HL-60 (cell line): ENCODE measurements at regions not wholly inside any gene's neighbourhood (a gene's known extent, or its start where the extent isn't known, plus 50 kb on each side); places are given as distances from the start of the nearest gene placed in this dataset.

Experiments used
- DNase-seq, 2 experiments: peaks; one replicate each; pipeline ENCODE4 v3.0.0-alpha.2; 2010 to 2020; ENCODE audit warnings: low read depth in 1 of 2, low spot score in 1 of 2
- H3K27ac ChIP-seq: fragments of 250-450 bp; sonication (Bioruptor Pico); replicated peaks from 2 replicates; pipeline ENCODE4 v1.5.1; 2020; ENCODE audit warnings: mild to moderate bottlenecking, moderate library complexity
- H3K27me3 ChIP-seq: fragments of 250-450 bp; sonication (Bioruptor Pico); 2 replicates; pipeline ENCODE4 v1.5.1; 2021; ENCODE audit warnings: mild to moderate bottlenecking, moderate library complexity; ENCODE audit not compliant: insufficient read depth, poor library complexity, severe bottlenecking
- H3K4me3 ChIP-seq: replicated peaks from 2 replicates; pipeline ENCODE4 v1.5.1; 2011; ENCODE audit warnings: mild to moderate bottlenecking, control low read depth, low read length; ENCODE audit not compliant: insufficient read depth
- CTCF ChIP-seq: IDR thresholded peaks from one replicate; pipeline ENCODE4 v1.5.1; 2011; ENCODE audit warnings: low read length, control low read depth, inconsistent platforms; ENCODE audit not compliant: insufficient read depth
- GABPA ChIP-seq: IDR thresholded peaks from 2 replicates; pipeline ENCODE4 v1.6.1; 2012; ENCODE audit warnings: low read depth
- POLR2AphosphoS5 ChIP-seq: IDR thresholded peaks from 2 replicates; pipeline ENCODE4 v1.6.1; 2012; ENCODE audit warnings: low read depth
- REST ChIP-seq: IDR thresholded peaks from 2 replicates; pipeline ENCODE4 v1.6.1; 2012; ENCODE audit warnings: low read depth; ENCODE audit not compliant: insufficient replicate concordance
- SPI1 ChIP-seq: IDR thresholded peaks from 2 replicates; pipeline ENCODE4 v1.6.1; 2012; ENCODE audit warnings: low read depth, mild to moderate bottlenecking, borderline replicate concordance

GRCh38 chr2:186209532-186209931 is 276.5 kb upstream of the ZC3H15 start:
- no peak for DNase-seq
- no peak for TF ChIP-seq GABPA
- no peak for TF ChIP-seq CTCF
- TF ChIP-seq SPI1: no peak
- no peak for TF ChIP-seq REST
- no peak for TF ChIP-seq POLR2AphosphoS5
- no peaks in the 10 kb centered on the region for H3K27me3 ChIP-seq
- H3K4me3 ChIP-seq: no peak overlapping the region
- H3K27ac ChIP-seq: no peak overlapping the region

GRCh38 chr2:186220409-186220808 is 265.7 kb upstream of the ZC3H15 start:
- H3K4me3 ChIP-seq: no peak overlapping the region
- H3K27ac ChIP-seq: no peak overlapping the region
- DNase-seq: no peak
- H3K27me3 ChIP-seq: no peaks in the 10 kb centered on the region
- TF ChIP-seq POLR2AphosphoS5 (no peak), GABPA (no peak), SPI1 (no peak), CTCF (no peak), REST (no peak)

- no peak for DNase-seq
- no peak overlapping the region for H3K27ac ChIP-seq
Measured at GRCh38 chr2:186229265-186229664, 256.8 kb upstream of the ZC3H15 start.

More at GRCh38 chr2:186229265-186229664, 256.8 kb upstream of the ZC3H15 start:
- H3K4me3 ChIP-seq: no peak overlapping the region
- H3K27me3 ChIP-seq: no peaks in the 10 kb centered on the region
- TF ChIP-seq GABPA (no peak), CTCF (no peak), POLR2AphosphoS5 (no peak), SPI1 (no peak), REST (no peak)
